ENCODE measurements at regions not wholly inside any gene's neighbourhood (a gene's known extent, or its start where the extent isn't known, plus 50 kb on each side); places are given as distances from the start of the nearest gene placed in this dataset.

- DNase-seq: no peak
- intact Hi-C loops (cut with DNase I): no loop called here
These were observed 540.5 kb upstream of the CITED2 start for GRCh38 chr6:139914910-139915309.

DNA sequence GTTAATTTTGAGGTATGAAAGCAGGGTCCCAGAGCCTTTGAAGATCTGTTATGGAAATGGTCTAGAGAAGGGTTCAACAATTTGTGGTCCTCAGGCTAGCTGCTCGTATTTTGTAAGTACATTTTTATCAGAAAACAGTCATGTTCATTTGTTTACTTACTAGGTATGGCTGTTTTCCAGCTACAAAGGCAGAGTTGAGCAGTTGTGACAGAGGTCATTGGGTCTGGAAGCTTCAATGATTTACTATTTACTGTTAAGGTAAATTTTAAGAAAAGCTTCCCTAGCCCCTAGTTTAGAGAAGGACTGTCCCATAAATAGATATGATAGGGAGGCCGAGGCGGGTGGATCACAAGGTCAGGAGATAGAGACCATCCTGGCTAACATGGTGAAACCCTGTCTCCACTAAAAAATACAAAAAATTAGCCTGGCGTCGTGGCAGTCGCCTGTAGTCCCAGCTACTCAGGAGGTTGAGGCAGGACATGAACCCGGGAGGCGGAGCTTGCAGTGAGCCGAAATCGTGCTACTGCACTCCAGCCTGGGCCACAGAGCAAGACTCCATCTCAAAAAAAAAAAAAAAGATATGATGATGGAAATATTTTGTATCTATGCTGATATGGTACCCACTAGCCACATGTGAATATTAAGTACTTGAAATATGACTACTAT lies 538.4 kb upstream of the CITED2 start:
- ATAC-seq (ENCODE audit: poor library complexity): no peak
- intact Hi-C loops (cut with DNase I): no loop called here

More at GRCh38 chr6:139914910-139915309, 540.5 kb upstream of the CITED2 start:
- no peak for ATAC-seq (ENCODE audit: poor library complexity)

DNA sequence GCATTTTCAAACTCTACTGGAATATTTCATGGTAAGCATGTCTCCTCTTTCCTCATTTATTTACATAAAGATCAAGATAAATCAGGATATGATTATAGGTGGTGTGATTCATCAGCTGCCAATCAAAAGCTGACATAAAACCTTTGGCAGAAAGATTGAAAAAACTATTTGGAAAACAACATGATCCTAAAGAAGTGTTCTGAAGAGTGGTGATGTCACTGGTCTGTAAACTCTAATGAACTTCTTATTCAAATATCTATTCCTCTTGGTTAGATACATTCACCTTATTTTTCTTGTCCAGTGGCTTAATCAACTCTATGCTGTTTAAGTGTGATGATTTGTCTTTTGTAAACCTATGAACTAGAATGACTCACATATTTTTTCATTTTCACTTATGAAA lies 535.5 kb upstream of the CITED2 start:
- DNase-seq (no peak), ATAC-seq (ENCODE audit: poor library complexity) (no peak)
- intact Hi-C loops (cut with DNase I): no loop called here

More for the DNA sequence above, 538.4 kb upstream of the CITED2 start:
- no peak for DNase-seq

DNA sequence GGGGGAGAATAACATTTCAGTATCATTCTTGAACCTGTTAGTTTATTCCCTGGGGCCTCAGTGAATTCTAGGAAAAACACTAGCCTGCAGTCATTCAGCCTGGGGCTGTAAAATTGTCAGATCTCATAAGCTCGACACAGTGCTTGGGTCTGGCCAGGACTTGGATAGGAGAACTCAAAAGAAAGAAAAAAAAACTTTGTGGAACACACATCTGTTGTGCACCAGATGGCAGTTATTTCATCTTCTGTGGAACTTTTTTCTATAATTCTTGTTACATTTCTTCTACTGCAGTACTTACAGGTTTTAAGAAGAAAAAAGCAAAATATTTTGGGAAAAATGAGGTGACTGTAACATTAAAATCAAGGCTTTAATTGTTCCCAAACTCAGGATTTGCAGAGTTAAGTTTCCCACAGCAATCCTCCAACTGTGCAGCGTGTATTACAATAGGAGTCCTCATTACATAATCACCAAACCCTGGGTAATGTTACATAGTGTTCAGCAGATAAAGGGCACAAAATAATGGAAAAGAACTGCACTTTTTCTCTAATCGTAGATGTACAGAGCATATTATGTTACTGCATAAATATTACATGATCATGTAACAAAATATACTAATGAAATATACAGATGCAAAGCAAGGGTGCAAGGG lies 531.1 kb upstream of the CITED2 start:
- intact Hi-C loops (cut with DNase I): no loop called here
- peak; percentile 81 for ATAC-seq (ENCODE audit: poor library complexity)
- DNase-seq: no peak

DNA sequence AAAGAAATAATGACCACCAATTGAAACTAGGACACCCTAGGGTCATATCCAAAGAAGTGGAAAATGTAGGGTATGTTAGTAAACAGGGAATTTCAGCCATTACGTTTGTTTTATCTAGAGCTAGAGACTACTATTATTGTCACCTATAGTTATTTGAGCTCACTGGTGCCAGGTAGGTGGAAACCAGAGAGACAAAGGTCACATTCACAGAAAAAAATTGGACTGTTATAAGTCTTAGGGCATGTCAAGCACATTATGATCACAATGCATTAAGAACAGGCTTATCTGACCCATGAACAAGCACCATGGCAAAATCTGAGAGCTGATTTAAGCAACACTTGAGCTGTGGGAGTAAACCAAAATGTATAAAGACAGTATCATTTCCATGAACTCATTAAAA lies 530.1 kb upstream of the CITED2 start:
- intact Hi-C loops (cut with DNase I): no loop called here
- no peak for DNase-seq
- ATAC-seq (ENCODE audit: poor library complexity): peak; percentile 36

- DNase-seq: no peak
- no peak for ATAC-seq (ENCODE audit: poor library complexity)
- intact Hi-C loops (cut with DNase I): no loop called here
These were observed 529.7 kb upstream of the CITED2 start for GRCh38 chr6:139904158-139904533.

GRCh38 chr6:139903411-139904157 lies 529.1 kb upstream of the CITED2 start:
- intact Hi-C loops (cut with DNase I): no loop called here
- DNase-seq (no peak), ATAC-seq (ENCODE audit: poor library complexity) (no peak)

GRCh38 chr6:139895205-139895793 lies 520.9 kb upstream of the CITED2 start:
- DNase-seq (no peak), ATAC-seq (ENCODE audit: poor library complexity) (no peak)
- intact Hi-C loops (cut with DNase I): no loop called here

- intact Hi-C loops (cut with DNase I): no loop called here
- DNase-seq: no peak
These were observed 519.8 kb upstream of the CITED2 start for GRCh38 chr6:139894271-139894670.

GRCh38 chr6:139891471-139891870 lies 517.0 kb upstream of the CITED2 start:
- ATAC-seq (ENCODE audit: poor library complexity) (no peak), DNase-seq (no peak)
- intact Hi-C loops (cut with DNase I): no loop called here

More at GRCh38 chr6:139894271-139894670, 519.8 kb upstream of the CITED2 start:
- ATAC-seq (ENCODE audit: poor library complexity): peak; percentile 55

DNA sequence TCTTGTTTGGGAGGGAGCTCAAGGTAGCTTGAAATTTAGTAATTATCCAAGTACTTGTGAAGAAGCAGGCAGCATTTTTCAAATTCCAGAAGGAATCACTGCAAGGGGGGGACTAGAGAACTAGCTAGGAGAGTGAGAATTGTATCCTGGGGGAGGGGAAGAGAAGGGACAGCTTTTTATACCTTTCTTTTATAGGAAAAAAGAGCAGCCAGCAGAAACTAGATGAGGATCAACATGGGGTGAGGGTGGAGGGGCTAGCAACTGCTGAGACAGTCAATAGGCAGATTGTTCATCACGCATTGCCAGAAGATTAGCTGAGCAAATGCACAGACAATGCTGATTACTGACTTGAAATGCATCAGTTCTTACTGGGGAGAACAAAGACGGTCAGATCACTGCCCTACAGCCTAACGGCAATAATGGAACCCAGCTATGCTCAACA lies 514.3 kb upstream of the CITED2 start:
- no peak for ATAC-seq (ENCODE audit: poor library complexity)
- intact Hi-C loops (cut with DNase I): loop anchor here (5.0 kb wide), 1 partner anchor 84 kb away; no protein-coding TSS in a partner anchor

GRCh38 chr6:139887275-139887674 lies 512.8 kb upstream of the CITED2 start:
- ATAC-seq (ENCODE audit: poor library complexity) (no peak), DNase-seq (no peak)
- intact Hi-C loops (cut with DNase I): loop anchor here (5.0 kb wide), 1 partner anchor 85 kb away; no protein-coding TSS in a partner anchor

More for the DNA sequence above, 514.3 kb upstream of the CITED2 start:
- DNase-seq: no peak

GRCh38 chr6:139886396-139886795 lies 511.9 kb upstream of the CITED2 start:
- no peak for ATAC-seq (ENCODE audit: poor library complexity)
- intact Hi-C loops (cut with DNase I): loop anchor here (5.0 kb wide), 1 partner anchor 86 kb away; no protein-coding TSS in a partner anchor
- DNase-seq: no peak

DNA sequence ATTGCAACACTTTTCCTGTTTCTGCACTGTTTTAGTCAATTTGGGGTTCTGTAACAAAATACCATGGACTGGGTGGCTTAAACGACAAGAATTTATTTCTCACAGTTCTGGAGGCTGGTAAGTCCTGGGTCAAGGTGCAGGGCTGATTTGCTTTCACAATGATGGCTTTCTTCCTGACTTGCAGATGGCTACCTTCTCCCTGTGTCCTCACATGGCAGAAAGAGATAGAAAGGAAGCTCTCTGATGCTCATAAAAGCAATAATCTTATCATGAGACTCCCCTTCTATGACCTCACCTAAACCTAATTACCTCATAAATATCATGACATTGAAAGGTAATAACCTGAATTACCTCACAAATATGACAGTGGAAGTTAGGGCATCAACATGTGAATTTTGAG lies 511.5 kb upstream of the CITED2 start:
- DNase-seq (no peak), ATAC-seq (ENCODE audit: poor library complexity) (no peak)
- intact Hi-C loops (cut with DNase I): loop anchor here (5.0 kb wide), 1 partner anchor 86 kb away; no protein-coding TSS in a partner anchor

DNA sequence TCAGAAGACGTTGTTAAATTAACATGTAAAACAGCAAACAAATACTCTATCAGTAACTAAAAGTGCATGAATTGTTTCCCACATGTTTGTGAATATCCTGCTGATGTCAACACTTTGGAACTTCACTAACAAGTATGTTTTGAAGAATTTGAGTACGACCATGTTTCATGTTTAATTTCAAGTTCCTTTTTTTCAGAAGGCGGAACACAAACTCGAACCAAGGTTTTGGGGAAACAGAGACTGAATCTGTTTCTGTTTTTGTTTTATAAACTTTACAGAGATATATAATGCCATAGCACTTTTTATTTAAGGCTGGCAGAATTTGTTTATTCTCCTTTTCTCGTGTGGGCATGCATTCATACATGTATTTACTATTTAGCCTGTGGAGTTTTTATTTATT lies 509.3 kb upstream of the CITED2 start:
- DNase-seq: no peak
- no peak for ATAC-seq (ENCODE audit: poor library complexity)
- intact Hi-C loops (cut with DNase I): no loop called here

GRCh38 chr6:139882977-139883728 lies 508.7 kb upstream of the CITED2 start:
- DNase-seq (no peak), ATAC-seq (ENCODE audit: poor library complexity) (peak; percentile 90)
- intact Hi-C loops (cut with DNase I): no loop called here

DNA sequence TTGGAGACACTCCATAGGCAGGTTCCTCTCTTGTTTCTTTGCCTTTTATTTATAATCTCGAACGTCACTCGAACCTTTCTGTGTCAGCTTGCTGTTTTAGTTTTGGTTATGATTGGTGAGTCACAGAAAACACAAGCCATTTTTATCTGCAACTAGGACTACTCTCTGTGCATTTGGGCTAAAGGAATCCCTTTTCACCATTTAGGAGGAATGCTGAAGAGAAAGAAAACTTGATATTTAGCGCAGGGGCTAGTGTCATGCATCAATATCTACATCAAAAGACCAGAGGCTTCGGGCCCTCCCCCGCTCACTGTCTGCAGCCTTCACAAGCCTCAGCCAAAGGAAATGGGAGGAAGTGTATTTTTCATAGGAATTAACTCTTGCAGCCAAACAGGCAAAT lies 507.8 kb upstream of the CITED2 start:
- ATAC-seq (ENCODE audit: poor library complexity) (no peak), DNase-seq (no peak)
- intact Hi-C loops (cut with DNase I): no loop called here

GRCh38 chr6:139881728-139882211 lies 507.3 kb upstream of the CITED2 start:
- intact Hi-C loops (cut with DNase I): no loop called here
- DNase-seq: no peak
- peak; percentile 77 for ATAC-seq (ENCODE audit: poor library complexity)
